ENCODE measurements at regions not wholly inside any gene's neighbourhood (a gene's known extent, or its start where the extent isn't known, plus 50 kb on each side); places are given as distances from the start of the nearest gene placed in this dataset.

GRCh38 chr22:49014227-49015201 is 813.2 kb downstream of the BRD1 start (continued):
- TF ChIP-seq SETDB1 (IDR thresholded peaks at IDR 0.05; ENCODE audit: insufficient read length, low read length) (no peak), PRDM6 (tag by site-specific recombination; IDR thresholded peaks at IDR 0.05) (no peak)

- POLR2A ChIA-PET, result no interaction called here
Observed at GRCh38 chr22:49013707-49014106, 814.0 kb downstream of the BRD1 start.

More at GRCh38 chr22:49013707-49014106, 814.0 kb downstream of the BRD1 start:
- Histone ChIP-seq H3K4me1 (ENCODE audit: control insufficient read depth, insufficient read depth, low read length) (no peaks in the 10 kb centered on the region), H3K27ac (ENCODE audit: extremely low read depth, low read depth, low read length) (no peak overlapping the region), H3K4me3 (ENCODE audit: low read depth, low read length) (no peak overlapping the region), H3K36me3 (ENCODE audit: control insufficient read depth in 2 of 2, insufficient read depth in 1 of 2, low read length in 2 of 2) (no peaks in the 10 kb centered on the region), H3K9me3 (ENCODE audit: control insufficient read depth, insufficient read depth, low read depth, low read length) (no peaks in the 10 kb centered on the region)
- TF ChIP-seq ZNF175 (tag by site-specific recombination; IDR thresholded peaks at IDR 0.05) (no peak), ZNF138 (tag by site-specific recombination; IDR thresholded peaks at IDR 0.05; ENCODE audit: borderline replicate concordance) (no peak), ZNF580 (tag by site-specific recombination; IDR thresholded peaks at IDR 0.05) (no peak), ZNF488 (tag by site-specific recombination; IDR thresholded peaks at IDR 0.05) (no peak), SP3 (tag by site-specific recombination; IDR thresholded peaks at IDR 0.05) (no peak), SETDB1 (IDR thresholded peaks at IDR 0.05; ENCODE audit: insufficient read length, low read length) (no peak), ZSCAN4 (tag by site-specific recombination; IDR thresholded peaks at IDR 0.05) (no peak), ZNF624 (tag by site-specific recombination; IDR thresholded peaks at IDR 0.05) (no peak), HIC1 (tag by site-specific recombination; IDR thresholded peaks at IDR 0.05) (no peak), ZNF629 (tag by site-specific recombination; IDR thresholded peaks at IDR 0.05) (no peak), ZNF639 (tag by site-specific recombination; IDR thresholded peaks at IDR 0.05) (no peak), ZNF214 (tag by site-specific recombination; IDR thresholded peaks at IDR 0.05; ENCODE audit: borderline replicate concordance) (no peak), ZNF645 (tag by site-specific recombination; IDR thresholded peaks at IDR 0.05) (no peak), ZNF174 (tag by site-specific recombination; IDR thresholded peaks at IDR 0.05) (no peak), ZBTB26 (tag by site-specific recombination; optimal IDR thresholded peaks at IDR 0.05) (no peak), ZNF791 (tag by site-specific recombination; IDR thresholded peaks at IDR 0.05) (no peak), ZNF585B (tag by site-specific recombination; IDR thresholded peaks at IDR 0.05) (no peak)
- CTCF ChIA-PET, result no interaction called here
